A673 (cell line): ENCODE measurements at regions not wholly inside any gene's neighbourhood (a gene's known extent, or its start where the extent isn't known, plus 50 kb on each side); places are given as distances from the start of the nearest gene placed in this dataset.

Source experiments
- EZH2 ChIP-seq: fragments of 200-600 bp; sonication (generic); IDR thresholded peaks from 2 replicates; pipeline ENCODE4 v1.6.1; 2017; ENCODE audit warnings: borderline replicate concordance, low read depth, mild to moderate bottlenecking, mixed read lengths, antibody characterized with exemption, low read length; ENCODE audit not compliant: poor library complexity, severe bottlenecking
- TF ChIP-seq, protein P1 (sequence below): fragments of 300-800, 200-600 bp; sonication (generic); conservative IDR thresholded peaks from 2 replicates; pipeline ENCODE4 v1.5.1; 2017; ENCODE audit warnings: low read depth, mild to moderate bottlenecking, antibody characterized with exemption, low read length, moderate library complexity, mixed read lengths

DNA sequence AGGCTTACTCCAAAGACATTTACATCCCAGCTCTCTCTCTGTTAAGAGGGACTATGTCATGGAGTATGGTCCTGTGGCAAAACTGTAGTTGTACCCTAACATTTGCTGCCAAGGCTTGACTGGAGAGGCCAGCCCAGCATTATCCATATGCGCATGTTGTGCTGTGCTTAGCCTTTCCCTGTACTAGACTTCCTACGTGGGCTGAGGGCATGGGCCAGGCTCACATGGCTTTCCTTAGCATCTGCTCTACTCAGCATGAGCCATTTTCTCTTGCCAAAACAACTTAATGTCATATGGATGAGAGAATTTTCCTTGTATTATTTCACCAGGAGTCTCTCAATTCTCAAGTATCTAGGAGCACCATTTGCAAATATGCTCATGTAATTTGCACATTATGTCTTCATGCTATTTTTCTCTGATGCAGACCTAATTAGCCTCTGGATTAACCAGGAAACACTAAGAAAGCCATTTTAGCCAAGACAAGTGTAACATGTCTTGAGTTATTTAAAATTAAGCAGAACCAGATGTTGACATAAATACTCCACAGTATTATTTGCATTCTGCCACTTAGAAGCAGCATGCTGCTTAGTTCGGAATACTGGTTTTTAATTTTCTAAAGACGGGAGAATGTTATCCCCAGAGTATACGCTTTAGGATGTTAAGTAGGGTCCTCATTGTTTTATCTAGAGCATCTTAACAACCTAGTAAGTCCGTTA is 71.7 kb upstream of the FAR1 start:
- TF ChIP-seq, protein P1, sequence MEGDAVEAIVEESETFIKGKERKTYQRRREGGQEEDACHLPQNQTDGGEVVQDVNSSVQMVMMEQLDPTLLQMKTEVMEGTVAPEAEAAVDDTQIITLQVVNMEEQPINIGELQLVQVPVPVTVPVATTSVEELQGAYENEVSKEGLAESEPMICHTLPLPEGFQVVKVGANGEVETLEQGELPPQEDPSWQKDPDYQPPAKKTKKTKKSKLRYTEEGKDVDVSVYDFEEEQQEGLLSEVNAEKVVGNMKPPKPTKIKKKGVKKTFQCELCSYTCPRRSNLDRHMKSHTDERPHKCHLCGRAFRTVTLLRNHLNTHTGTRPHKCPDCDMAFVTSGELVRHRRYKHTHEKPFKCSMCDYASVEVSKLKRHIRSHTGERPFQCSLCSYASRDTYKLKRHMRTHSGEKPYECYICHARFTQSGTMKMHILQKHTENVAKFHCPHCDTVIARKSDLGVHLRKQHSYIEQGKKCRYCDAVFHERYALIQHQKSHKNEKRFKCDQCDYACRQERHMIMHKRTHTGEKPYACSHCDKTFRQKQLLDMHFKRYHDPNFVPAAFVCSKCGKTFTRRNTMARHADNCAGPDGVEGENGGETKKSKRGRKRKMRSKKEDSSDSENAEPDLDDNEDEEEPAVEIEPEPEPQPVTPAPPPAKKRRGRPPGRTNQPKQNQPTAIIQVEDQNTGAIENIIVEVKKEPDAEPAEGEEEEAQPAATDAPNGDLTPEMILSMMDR: no peak
- no peak for TF ChIP-seq EZH2
